Colonic mucosa (tissue), 4 donors: ENCODE measurements at regions not wholly inside any gene's neighbourhood (a gene's known extent, or its start where the extent isn't known, plus 50 kb on each side); places are given as distances from the start of the nearest gene placed in this dataset.

Experiments
- DNase-seq: peaks from one replicate; pipeline ENCODE4 v3.0.0-alpha.2; 2020
- H3K27ac ChIP-seq: fragments of 200-600 bp; one replicate; pipeline ENCODE4 v1.8.0; 2021
- H3K27me3 ChIP-seq: fragments of 200-600 bp; one replicate; pipeline ENCODE4 v1.8.0; 2021
- H3K36me3 ChIP-seq: fragments of 200-600 bp; one replicate; pipeline ENCODE4 v1.8.0; 2021
- H3K4me1 ChIP-seq: fragments of 200-600 bp; one replicate; pipeline ENCODE4 v1.8.0; 2021; ENCODE audit warnings: mild to moderate bottlenecking
- H3K4me3 ChIP-seq: fragments of 200-600 bp; one replicate; pipeline ENCODE4 v1.8.0; 2021
- H3K9ac ChIP-seq, 2 donors: one replicate each; pipeline ENCODE4 v1.7.0; 2013; ENCODE audit warnings: control low read depth in 2 of 2, low read depth in 2 of 2, low read length in 2 of 2
- H3K9me3 ChIP-seq: fragments of 200-600 bp; one replicate; pipeline ENCODE4 v1.8.0; 2021
- intact Hi-C: fragments of 100-400 bp; cut with DNase I; formaldehyde crosslinking; loops from one replicate; pipeline ENCODE4 v1.14.1; 2022
- TF ChIP-seq, protein P1 (sequence below): fragments of 200-600 bp; IDR thresholded peaks from one replicate; pipeline ENCODE4 v1.8.0; 2022; ENCODE audit warnings: antibody characterized with exemption, mild to moderate bottlenecking
- donor health status: healthy.
- donor health status: DM: no; HTN: no; CAD: no.
- donor health status: DM: no; HTN: no; CAD: no.

GRCh38 chr18:22344908-22345670 is 72.6 kb downstream of the CTAGE1 start:
- DNase-seq, result peak; percentile 65
- H3K36me3 ChIP-seq, result no peaks in the 10 kb centered on the region
- TF ChIP-seq, protein P1, sequence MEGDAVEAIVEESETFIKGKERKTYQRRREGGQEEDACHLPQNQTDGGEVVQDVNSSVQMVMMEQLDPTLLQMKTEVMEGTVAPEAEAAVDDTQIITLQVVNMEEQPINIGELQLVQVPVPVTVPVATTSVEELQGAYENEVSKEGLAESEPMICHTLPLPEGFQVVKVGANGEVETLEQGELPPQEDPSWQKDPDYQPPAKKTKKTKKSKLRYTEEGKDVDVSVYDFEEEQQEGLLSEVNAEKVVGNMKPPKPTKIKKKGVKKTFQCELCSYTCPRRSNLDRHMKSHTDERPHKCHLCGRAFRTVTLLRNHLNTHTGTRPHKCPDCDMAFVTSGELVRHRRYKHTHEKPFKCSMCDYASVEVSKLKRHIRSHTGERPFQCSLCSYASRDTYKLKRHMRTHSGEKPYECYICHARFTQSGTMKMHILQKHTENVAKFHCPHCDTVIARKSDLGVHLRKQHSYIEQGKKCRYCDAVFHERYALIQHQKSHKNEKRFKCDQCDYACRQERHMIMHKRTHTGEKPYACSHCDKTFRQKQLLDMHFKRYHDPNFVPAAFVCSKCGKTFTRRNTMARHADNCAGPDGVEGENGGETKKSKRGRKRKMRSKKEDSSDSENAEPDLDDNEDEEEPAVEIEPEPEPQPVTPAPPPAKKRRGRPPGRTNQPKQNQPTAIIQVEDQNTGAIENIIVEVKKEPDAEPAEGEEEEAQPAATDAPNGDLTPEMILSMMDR, result no peak
- no peak overlapping the region for H3K4me3 ChIP-seq
- H3K9ac ChIP-seq, result peak overlapping the region in 1 of 2 donors; percentile 55
- intact Hi-C loops, result loop anchor here (5.0 to 10.0 kb wide), 2 partner anchors 100 to 173 kb away; no protein-coding TSS in a partner anchor
- peak overlapping the region; percentile 78 for H3K27ac ChIP-seq
- no peaks in the 10 kb centered on the region for H3K9me3 ChIP-seq
- H3K4me1 ChIP-seq, result peaks cover 5% of the 10 kb centered on the region
- H3K27me3 ChIP-seq, result no peaks in the 10 kb centered on the region

DNA sequence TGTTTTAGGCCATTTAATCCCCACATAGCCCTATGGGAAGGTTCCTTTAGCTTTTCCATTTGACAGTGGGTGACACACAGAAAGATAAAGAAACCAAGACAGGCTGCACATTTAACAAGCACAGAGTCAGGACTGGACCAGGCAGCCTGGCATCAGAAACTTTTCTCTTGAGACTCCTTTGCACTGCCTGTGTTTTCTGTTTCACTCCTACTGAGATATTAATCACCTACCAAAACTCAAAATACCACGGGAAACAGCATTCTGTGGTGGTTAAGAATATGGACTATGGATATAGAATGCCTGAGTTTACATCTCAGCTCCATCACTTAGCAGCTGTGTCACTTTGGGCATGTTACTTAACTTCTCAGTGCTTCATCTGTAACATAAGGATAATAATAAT is 73.3 kb downstream of the CTAGE1 start:
- no peak overlapping the region for H3K27ac ChIP-seq
- peaks cover 5% of the 10 kb centered on the region for H3K4me1 ChIP-seq
- no peaks in the 10 kb centered on the region for H3K36me3 ChIP-seq
- H3K4me3 ChIP-seq, result no peak overlapping the region
- TF ChIP-seq, protein P1, result no peak
- H3K9ac ChIP-seq, result no peak overlapping the region
- H3K9me3 ChIP-seq, result no peaks in the 10 kb centered on the region
- DNase-seq, result no peak
- no peaks in the 10 kb centered on the region for H3K27me3 ChIP-seq
- intact Hi-C loops, result loop anchor here (10.0 kb wide), 1 partner anchor 100 kb away; no protein-coding TSS in a partner anchor

DNA sequence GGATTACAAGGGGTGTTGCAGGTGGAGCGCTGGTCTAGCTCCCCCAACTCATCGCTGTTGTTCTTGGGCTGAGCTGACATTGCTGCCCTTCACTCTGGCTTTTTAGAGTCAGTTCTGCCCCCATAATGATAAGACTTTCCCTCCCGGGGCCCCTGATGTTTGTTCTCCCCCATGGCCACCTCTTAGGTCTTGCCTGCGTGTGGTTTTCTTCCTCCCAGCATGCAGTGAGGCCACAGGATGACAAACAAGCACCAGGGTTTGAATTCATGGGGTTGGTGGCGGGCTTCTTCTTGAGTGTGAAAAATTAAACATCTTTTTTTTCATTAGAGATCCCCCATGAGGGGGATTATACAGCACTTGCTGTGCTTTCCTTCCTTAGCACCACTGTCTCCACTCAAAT is 74.1 kb downstream of the CTAGE1 start:
- DNase-seq, result no peak
- peaks cover 5% of the 10 kb centered on the region for H3K4me1 ChIP-seq
- no peak overlapping the region for H3K27ac ChIP-seq
- H3K27me3 ChIP-seq, result no peaks in the 10 kb centered on the region
- no peaks in the 10 kb centered on the region for H3K36me3 ChIP-seq
- no peak overlapping the region for H3K9ac ChIP-seq
- no peaks in the 10 kb centered on the region for H3K9me3 ChIP-seq
- TF ChIP-seq, protein P1, result no peak
- no peak overlapping the region for H3K4me3 ChIP-seq
- intact Hi-C loops, result loop anchor here (10.0 kb wide), 1 partner anchor 99 kb away; no protein-coding TSS in a partner anchor

DNA sequence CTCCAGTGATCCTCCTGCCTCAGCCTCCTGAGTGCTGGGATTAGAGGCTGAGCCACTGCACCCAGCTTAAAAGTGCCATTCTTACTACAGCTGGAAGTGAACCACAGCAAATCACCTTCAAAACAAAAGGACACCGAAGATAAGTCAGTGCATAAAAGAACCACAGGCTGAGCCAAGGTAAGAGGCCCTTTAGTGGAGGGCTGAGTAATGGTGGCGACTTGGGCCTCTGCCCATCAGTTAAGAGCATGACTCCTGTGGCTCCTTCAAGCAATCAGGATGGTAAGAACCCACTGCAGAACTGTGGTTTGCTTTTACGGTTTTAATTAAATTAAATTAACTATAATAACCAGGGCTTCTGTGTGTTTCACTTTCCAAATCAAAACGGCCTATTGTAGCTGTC is 75.1 kb downstream of the CTAGE1 start:
- peak; percentile 73 for DNase-seq

DNA sequence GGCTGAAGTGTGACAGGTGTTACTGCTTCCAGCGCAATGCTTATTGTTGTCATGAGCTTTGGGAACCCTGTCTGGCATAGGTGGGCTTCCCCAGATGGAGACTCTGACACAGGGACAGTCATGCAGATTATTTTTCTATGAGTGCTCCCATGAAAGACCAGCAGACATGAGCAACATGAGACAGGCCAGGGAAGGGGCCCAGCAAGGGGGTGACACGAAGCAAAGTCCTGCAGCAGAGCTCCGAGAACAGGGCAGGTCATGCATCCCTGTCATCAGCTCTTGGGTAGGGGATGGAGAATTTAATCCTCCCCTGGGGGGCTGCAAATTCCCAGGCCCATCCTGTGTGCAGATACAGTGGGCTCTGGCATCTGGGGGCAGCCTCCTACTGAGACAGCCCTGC is 77.4 kb downstream of the CTAGE1 start:
- no peaks in the 10 kb centered on the region for H3K9me3 ChIP-seq
- no peak overlapping the region for H3K9ac ChIP-seq
- H3K4me1 ChIP-seq, result peaks cover 7% of the 10 kb centered on the region
- TF ChIP-seq, protein P1, result no peak
- H3K27ac ChIP-seq, result no peak overlapping the region
- DNase-seq, result no peak
- no peak overlapping the region for H3K4me3 ChIP-seq
- H3K36me3 ChIP-seq, result no peaks in the 10 kb centered on the region
- intact Hi-C loops, result loop anchor here (10.0 kb wide), 1 partner anchor 96 kb away; no protein-coding TSS in a partner anchor
- no peaks in the 10 kb centered on the region for H3K27me3 ChIP-seq

More for the DNA sequence above, 75.1 kb downstream of the CTAGE1 start:
- H3K4me1 ChIP-seq, result peaks cover 5% of the 10 kb centered on the region
- intact Hi-C loops, result loop anchor here (10.0 kb wide), 1 partner anchor 98 kb away; no protein-coding TSS in a partner anchor
- no peak overlapping the region for H3K4me3 ChIP-seq
- no peaks in the 10 kb centered on the region for H3K36me3 ChIP-seq
- no peaks in the 10 kb centered on the region for H3K9me3 ChIP-seq
- TF ChIP-seq, protein P1, result no peak
- no peak overlapping the region for H3K9ac ChIP-seq
- H3K27me3 ChIP-seq, result no peaks in the 10 kb centered on the region
- H3K27ac ChIP-seq, result peak overlapping the region; percentile 46
